IPS-18c (cell line): ENCODE measurements at regions not wholly inside any gene's neighbourhood (a gene's known extent, or its start where the extent isn't known, plus 50 kb on each side); places are given as distances from the start of the nearest gene placed in this dataset.

Source experiments
- H3K4me3 ChIP-seq: 2 replicates; pipeline ENCODE4 v1.7.0; 2013; ENCODE audit warnings: low read depth, mild to moderate bottlenecking, low read length, moderate library complexity; ENCODE audit not compliant: insufficient read depth
- H3K9me3 ChIP-seq: one replicate; pipeline ENCODE4 v1.6.1; 2013; ENCODE audit warnings: mild to moderate bottlenecking, low read length, moderate library complexity; ENCODE audit not compliant: control insufficient read depth, insufficient read depth

GRCh38 chr3:193873426-193874201, 262.3 kb upstream of the HES1 start:
- Histone ChIP-seq H3K9me3 (no peaks in the 10 kb centered on the region), H3K4me3 (no peak overlapping the region)

- H3K9me3 ChIP-seq: no peaks in the 10 kb centered on the region
- no peak overlapping the region for H3K4me3 ChIP-seq
Observed at GRCh38 chr3:193874512-193874911, 261.4 kb upstream of the HES1 start.

GRCh38 chr3:193874997-193875593, 260.9 kb upstream of the HES1 start:
- Histone ChIP-seq H3K4me3 (no peak overlapping the region), H3K9me3 (no peaks in the 10 kb centered on the region)

- no peaks in the 10 kb centered on the region for H3K9me3 ChIP-seq
- H3K4me3 ChIP-seq: no peak overlapping the region
Observed at GRCh38 chr3:193875601-193876321, 260.2 kb upstream of the HES1 start.

GRCh38 chr3:193879099-193879863, 256.7 kb upstream of the HES1 start:
- no peak overlapping the region for H3K4me3 ChIP-seq
- no peaks in the 10 kb centered on the region for H3K9me3 ChIP-seq

GRCh38 chr3:193879864-193880242, 256.1 kb upstream of the HES1 start:
- Histone ChIP-seq H3K4me3 (no peak overlapping the region), H3K9me3 (no peaks in the 10 kb centered on the region)

- no peak overlapping the region for H3K4me3 ChIP-seq
- H3K9me3 ChIP-seq: no peaks in the 10 kb centered on the region
Observed at GRCh38 chr3:193882091-193882490, 253.9 kb upstream of the HES1 start.

GRCh38 chr3:193883551-193883950, 252.4 kb upstream of the HES1 start:
- Histone ChIP-seq H3K9me3 (no peaks in the 10 kb centered on the region), H3K4me3 (no peak overlapping the region)

- Histone ChIP-seq H3K9me3 (no peaks in the 10 kb centered on the region), H3K4me3 (no peak overlapping the region)
Observed at GRCh38 chr3:193884027-193884426, 251.9 kb upstream of the HES1 start.

GRCh38 chr3:193884652-193885051, 251.3 kb upstream of the HES1 start:
- Histone ChIP-seq H3K9me3 (no peaks in the 10 kb centered on the region), H3K4me3 (no peak overlapping the region)

GRCh38 chr3:193885832-193886231, 250.1 kb upstream of the HES1 start:
- Histone ChIP-seq H3K4me3 (no peak overlapping the region), H3K9me3 (no peaks in the 10 kb centered on the region)

- no peaks in the 10 kb centered on the region for H3K9me3 ChIP-seq
- H3K4me3 ChIP-seq: no peak overlapping the region
Observed at GRCh38 chr3:193890016-193890897, 245.7 kb upstream of the HES1 start.

GRCh38 chr3:193894121-193894863, 241.7 kb upstream of the HES1 start:
- no peaks in the 10 kb centered on the region for H3K9me3 ChIP-seq
- no peak overlapping the region for H3K4me3 ChIP-seq

- Histone ChIP-seq H3K9me3 (no peaks in the 10 kb centered on the region), H3K4me3 (no peak overlapping the region)
Observed at GRCh38 chr3:193895409-193895808, 240.5 kb upstream of the HES1 start.

- H3K9me3 ChIP-seq: no peaks in the 10 kb centered on the region
- H3K4me3 ChIP-seq: no peak overlapping the region
Observed at GRCh38 chr3:193896419-193896818, 239.5 kb upstream of the HES1 start.

GRCh38 chr3:193897288-193897687, 238.7 kb upstream of the HES1 start:
- Histone ChIP-seq H3K4me3 (no peak overlapping the region), H3K9me3 (no peaks in the 10 kb centered on the region)
